Upper lobe of left lung (tissue), 6 donors: ENCODE measurements at regions not wholly inside any gene's neighbourhood (a gene's known extent, or its start where the extent isn't known, plus 50 kb on each side); places are given as distances from the start of the nearest gene placed in this dataset.

Experiments
- ATAC-seq, 2 donors: fragments of 200-7000 bp; cut with Tn5 transposase; one replicate each; pipeline ENCODE4 v1.9.1; 2022; ENCODE audit warnings: mild to moderate bottlenecking in 2 of 2, moderate library complexity in 2 of 2; ENCODE audit not compliant: low FRiP score in 2 of 2
- DNase-seq, 2 donors: peaks; one replicate each; pipeline ENCODE4 v3.0.0-alpha.2; 2019 to 2020
- H3K27ac ChIP-seq, 4 donors: fragments of 200-600 bp; sonication (generic); one replicate each; pipeline ENCODE4 v1.5.1; 2016 to 2019
- H3K27me3 ChIP-seq, 4 donors: fragments of 200-600 bp; sonication (generic); one replicate each; pipeline ENCODE4 v1.5.1; 2017 to 2019
- H3K36me3 ChIP-seq, 4 donors: fragments of 200-600 bp; sonication (generic); one replicate each; pipeline ENCODE4 v1.5.1; 2016 to 2019
- H3K4me1 ChIP-seq, 4 donors: fragments of 200-600 bp; sonication (generic); one replicate each; pipeline ENCODE4 v1.5.1; 2018 to 2019
- H3K4me3 ChIP-seq, 4 donors: fragments of 200-600 bp; sonication (generic); one replicate each; pipeline ENCODE4 v1.5.1; 2017 to 2019; ENCODE audit warnings: mild to moderate bottlenecking in 2 of 4, moderate library complexity in 1 of 4
- H3K9me3 ChIP-seq, 4 donors: fragments of 200-600 bp; sonication (generic); one replicate each; pipeline ENCODE4 v1.5.1; 2018 to 2019
- EP300 ChIP-seq, 4 donors: sonication (generic); formaldehyde crosslinking; IDR thresholded peaks; one replicate each; pipeline ENCODE4 v1.5.1; 2017; ENCODE audit warnings: antibody characterized with exemption in 4 of 4, control low read depth in 2 of 4
- POLR2A ChIP-seq, 4 donors: fragments of 450-650 bp; IDR thresholded peaks; one replicate each; pipeline ENCODE4 v1.5.1; 2016 to 2017; ENCODE audit warnings: antibody characterized with exemption in 4 of 4, mild to moderate bottlenecking in 2 of 4
- POLR2AphosphoS5 ChIP-seq, 2 donors: sonication (generic); formaldehyde crosslinking; IDR thresholded peaks; one replicate each; pipeline ENCODE4 v1.5.1; 2017; ENCODE audit warnings: antibody characterized with exemption in 2 of 2
- WGBS, 2 donors: methylation state at CpG; one replicate each; pipeline ENCODE4 v1.1.5; 2017 to 2018; 5-methylcytosine and 5-hydroxymethylcytosine counted together
- TF ChIP-seq, protein P1 (sequence below), 6 experiments: fragments of 450-650 bp in 4 of 6; fragments of 200-600 bp in 2 of 6; sonication (generic) in 2 of 6; IDR thresholded peaks; one replicate each; pipeline ENCODE4 v1.5.1; 2016 to 2019; ENCODE audit warnings: antibody characterized with exemption in 6 of 6
- donor health status: DM: no; HTN: no; CAD: no; lungs with moderate emphysema.
- donor health status: DM: no; HTN: yes; CAD: no; lungs with severe emphysema.

DNA sequence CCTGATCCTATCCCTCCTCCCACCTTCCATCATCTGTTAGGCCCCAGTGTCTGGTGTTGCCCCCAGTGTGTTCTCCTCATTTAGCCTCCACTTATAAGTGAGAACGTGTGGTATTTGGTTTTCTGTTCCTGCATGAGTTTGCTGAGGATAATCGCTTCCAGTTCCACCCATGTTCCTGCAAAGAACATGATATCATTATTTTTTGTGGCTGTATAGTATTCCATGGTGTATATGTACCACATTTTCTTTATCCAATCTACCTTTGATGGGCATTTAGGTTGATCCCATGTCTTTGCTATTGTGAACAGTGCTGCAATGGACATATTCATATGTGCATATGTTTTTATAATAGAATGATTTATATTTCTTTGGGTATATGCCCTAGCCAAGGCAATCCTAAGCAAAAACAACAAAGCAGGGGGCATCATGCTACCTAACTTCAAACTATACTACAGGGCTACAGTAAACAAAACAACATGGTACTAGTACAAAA lies 142.9 kb downstream of the TNFSF18 start:
- no peaks in the 10 kb centered on the region for H3K36me3 ChIP-seq
- no peak overlapping the region for H3K27ac ChIP-seq
- no peaks in the 10 kb centered on the region for H3K4me1 ChIP-seq
- no peak for ATAC-seq
- H3K4me3 ChIP-seq = no peak overlapping the region
- H3K9me3 ChIP-seq = peaks cover 3 to 6% (median 5%) of the 10 kb centered on the region in 4 donors
- no peak for DNase-seq
- no peak for TF ChIP-seq EP300 (IDR thresholded peaks at IDR 0.05)
- no peak for TF ChIP-seq POLR2AphosphoS5 (IDR thresholded peaks at IDR 0.05)
- TF ChIP-seq POLR2A (IDR thresholded peaks at IDR 0.05) = no peak
- TF ChIP-seq, protein P1, sequence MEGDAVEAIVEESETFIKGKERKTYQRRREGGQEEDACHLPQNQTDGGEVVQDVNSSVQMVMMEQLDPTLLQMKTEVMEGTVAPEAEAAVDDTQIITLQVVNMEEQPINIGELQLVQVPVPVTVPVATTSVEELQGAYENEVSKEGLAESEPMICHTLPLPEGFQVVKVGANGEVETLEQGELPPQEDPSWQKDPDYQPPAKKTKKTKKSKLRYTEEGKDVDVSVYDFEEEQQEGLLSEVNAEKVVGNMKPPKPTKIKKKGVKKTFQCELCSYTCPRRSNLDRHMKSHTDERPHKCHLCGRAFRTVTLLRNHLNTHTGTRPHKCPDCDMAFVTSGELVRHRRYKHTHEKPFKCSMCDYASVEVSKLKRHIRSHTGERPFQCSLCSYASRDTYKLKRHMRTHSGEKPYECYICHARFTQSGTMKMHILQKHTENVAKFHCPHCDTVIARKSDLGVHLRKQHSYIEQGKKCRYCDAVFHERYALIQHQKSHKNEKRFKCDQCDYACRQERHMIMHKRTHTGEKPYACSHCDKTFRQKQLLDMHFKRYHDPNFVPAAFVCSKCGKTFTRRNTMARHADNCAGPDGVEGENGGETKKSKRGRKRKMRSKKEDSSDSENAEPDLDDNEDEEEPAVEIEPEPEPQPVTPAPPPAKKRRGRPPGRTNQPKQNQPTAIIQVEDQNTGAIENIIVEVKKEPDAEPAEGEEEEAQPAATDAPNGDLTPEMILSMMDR (IDR thresholded peaks at IDR 0.05) = no peak
- H3K27me3 ChIP-seq = no peaks in the 10 kb centered on the region
- WGBS, 2 donors = 93 to 96% methylated on average over 2 of the region's 2 CpGs

DNA sequence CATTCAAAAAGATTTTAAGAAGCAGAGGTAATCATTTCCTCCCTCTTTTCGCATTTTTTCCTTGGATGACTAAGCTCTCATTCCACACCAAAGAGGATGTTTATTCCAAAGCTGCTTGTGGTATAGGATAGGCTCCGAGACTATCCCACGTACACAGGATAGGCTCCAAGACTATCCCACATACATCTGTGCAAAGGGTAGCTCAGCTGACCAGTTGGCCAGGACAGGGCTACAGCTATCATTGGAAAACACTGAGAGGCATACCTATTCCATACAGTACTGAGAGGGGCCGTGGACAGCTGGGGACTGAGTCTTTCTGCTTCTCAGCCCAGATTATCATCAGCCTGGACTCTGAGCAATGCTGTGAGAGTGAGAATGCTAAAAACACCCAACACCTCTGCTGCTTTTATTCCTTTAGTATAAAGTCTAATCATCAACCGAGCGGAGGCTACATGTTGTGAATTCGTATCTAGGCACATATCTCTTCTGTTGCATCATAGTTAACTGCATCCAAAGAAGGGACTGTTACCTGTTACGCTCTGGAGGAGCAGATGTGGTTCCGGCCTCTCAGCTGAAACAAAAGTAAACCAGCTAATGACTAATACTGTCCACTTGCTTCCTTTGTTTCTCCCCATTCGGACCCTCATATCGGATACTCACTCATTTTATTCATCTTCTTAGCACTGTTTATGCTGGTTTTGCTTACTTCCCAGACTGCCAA lies 141.0 kb downstream of the TNFSF18 start:
- H3K27ac ChIP-seq = no peak overlapping the region
- TF ChIP-seq EP300 (IDR thresholded peaks at IDR 0.05) (no peak), POLR2AphosphoS5 (IDR thresholded peaks at IDR 0.05) (no peak), POLR2A (IDR thresholded peaks at IDR 0.05) (no peak)
- TF ChIP-seq, protein P1 (IDR thresholded peaks at IDR 0.05) = no peak
- peaks cover 5 to 10% (median 9%) of the 10 kb centered on the region in 4 donors for H3K9me3 ChIP-seq
- H3K4me3 ChIP-seq = no peak overlapping the region
- ATAC-seq = no peak
- 72 to 80% methylated on average over 11 of the region's 11 CpGs for WGBS, 2 donors
- no peaks in the 10 kb centered on the region for H3K36me3 ChIP-seq
- no peak for DNase-seq
- H3K4me1 ChIP-seq = peaks cover 0 to 1% (median 0%) of the 10 kb centered on the region in 4 donors
- H3K27me3 ChIP-seq = no peaks in the 10 kb centered on the region

DNA sequence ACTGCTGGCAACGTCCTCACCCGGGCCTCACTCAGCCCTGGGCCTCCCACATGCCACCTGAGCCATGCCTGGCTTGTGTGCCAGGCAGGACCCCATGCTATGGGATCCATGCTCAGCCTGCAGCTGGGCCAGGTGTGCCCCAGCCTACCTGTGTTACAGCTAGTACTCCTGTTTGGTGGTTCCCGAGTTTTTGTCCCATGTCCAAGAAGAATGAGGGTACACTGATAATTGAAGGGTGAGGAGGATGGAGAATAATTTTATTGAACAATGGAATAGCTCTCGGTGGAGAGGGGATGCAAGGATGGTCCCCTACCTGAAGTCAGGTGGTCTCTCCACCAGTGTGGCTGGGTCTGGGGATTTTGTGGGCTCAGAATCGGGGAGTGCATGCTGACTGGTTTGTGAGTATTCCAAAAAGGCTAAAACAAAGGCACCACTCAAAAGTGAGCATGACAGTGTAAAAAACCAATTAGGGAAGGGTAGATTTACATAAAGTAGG lies 137.9 kb downstream of the TNFSF18 start:
- H3K4me1 ChIP-seq = peaks cover 0 to 3% (median 0%) of the 10 kb centered on the region in 4 donors
- TF ChIP-seq POLR2A (IDR thresholded peaks at IDR 0.05) (no peak), POLR2AphosphoS5 (IDR thresholded peaks at IDR 0.05) (no peak), EP300 (IDR thresholded peaks at IDR 0.05) (no peak)
- TF ChIP-seq, protein P1 (IDR thresholded peaks at IDR 0.05) = no peak
- DNase-seq (peak in 1 of 2 donors; percentile 27), ATAC-seq (no peak)
- H3K27me3 ChIP-seq = no peaks in the 10 kb centered on the region
- 82 to 85% methylated on average over 3 to 5 of the region's 5 CpGs for WGBS, 2 donors
- H3K9me3 ChIP-seq = peaks cover 5 to 10% (median 9%) of the 10 kb centered on the region in 4 donors
- H3K36me3 ChIP-seq = no peaks in the 10 kb centered on the region
- no peak overlapping the region for H3K27ac ChIP-seq
- no peak overlapping the region for H3K4me3 ChIP-seq

DNA sequence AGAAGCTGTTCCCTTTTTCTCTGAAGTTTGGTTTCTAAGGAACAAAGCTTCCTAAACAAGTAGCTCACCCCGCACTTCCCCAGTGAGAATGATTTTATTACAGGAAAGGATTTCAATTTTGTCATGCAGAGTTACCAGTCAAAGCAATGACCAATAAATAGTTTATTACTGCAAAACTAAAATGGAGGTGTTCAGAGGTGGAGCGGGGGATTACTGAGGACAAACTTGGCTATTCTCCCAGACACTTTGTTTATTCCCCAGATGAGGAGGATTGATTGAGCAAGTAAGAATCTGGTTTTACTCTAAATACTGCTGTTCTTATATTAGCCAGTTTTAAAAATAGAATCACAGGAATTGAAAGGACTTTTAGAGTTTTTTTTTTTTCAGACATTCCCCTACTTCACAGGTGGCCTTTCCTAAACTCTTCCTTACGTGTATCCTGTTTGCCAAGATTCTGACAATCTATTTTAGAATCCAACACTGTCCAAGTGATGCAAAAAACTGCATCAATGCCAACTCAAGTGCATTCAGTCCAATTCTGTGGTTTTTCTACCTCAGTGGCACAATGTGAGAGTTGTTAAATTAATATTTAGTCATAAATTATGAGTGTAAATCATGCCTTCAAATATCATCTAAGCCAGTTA lies 136.1 kb downstream of the TNFSF18 start:
- WGBS, 2 donors = 25 to 37% methylated on average over 3 of the region's 3 CpGs
- H3K27me3 ChIP-seq = no peaks in the 10 kb centered on the region
- peaks cover 0 to 3% (median 0%) of the 10 kb centered on the region in 4 donors for H3K4me1 ChIP-seq
- peaks cover 5 to 10% (median 9%) of the 10 kb centered on the region in 4 donors for H3K9me3 ChIP-seq
- TF ChIP-seq POLR2AphosphoS5 (IDR thresholded peaks at IDR 0.05) (no peak), POLR2A (IDR thresholded peaks at IDR 0.05) (no peak), EP300 (IDR thresholded peaks at IDR 0.05) (no peak)
- TF ChIP-seq, protein P1 (IDR thresholded peaks at IDR 0.05) = no peak
- H3K27ac ChIP-seq = no peak overlapping the region
- no peak overlapping the region for H3K4me3 ChIP-seq
- ATAC-seq (no peak), DNase-seq (no peak)
- no peaks in the 10 kb centered on the region for H3K36me3 ChIP-seq
